Occipital lobe (tissue), 1 donor: ENCODE measurements at regions not wholly inside any gene's neighbourhood (a gene's known extent, or its start where the extent isn't known, plus 50 kb on each side); places are given as distances from the start of the nearest gene placed in this dataset. TPM values are rescaled to one million over a fixed set of nuclear protein-coding genes. Genes with fewer than 3 reads are reported as not detected.

Experiments
- small RNA-seq: library from RNA; depleted of rRNA; stranded (forward); fragments of <200 nt; gene quantifications from one replicate; pipeline ENCODE3, GENCODE V24; 2014

Small RNAs in the stretch of these regions (small RNA-seq; reads per million reads assigned to genes)
- gene RF00019 = not detected
